Breast epithelium (tissue), 3 donors: ENCODE measurements at regions not wholly inside any gene's neighbourhood (a gene's known extent, or its start where the extent isn't known, plus 50 kb on each side); places are given as distances from the start of the nearest gene placed in this dataset.

Experiments used
- CTCF ChIP-seq, 3 donors: fragments of 450-650 bp; IDR thresholded peaks; one replicate each; pipeline ENCODE4 v1.5.1; 2016 to 2017; ENCODE audit warnings: antibody characterized with exemption in 3 of 3, mild to moderate bottlenecking in 3 of 3, moderate library complexity in 3 of 3
- POLR2A ChIP-seq: fragments of 450-650 bp; IDR thresholded peaks from one replicate; pipeline ENCODE4 v1.6.1; 2016; ENCODE audit warnings: antibody characterized with exemption, mild to moderate bottlenecking, moderate library complexity
- POLR2AphosphoS5 ChIP-seq, 3 donors: sonication (generic); formaldehyde crosslinking; IDR thresholded peaks; one replicate each; pipeline ENCODE4 v1.6.1; 2017; ENCODE audit warnings: antibody characterized with exemption in 3 of 3

DNA sequence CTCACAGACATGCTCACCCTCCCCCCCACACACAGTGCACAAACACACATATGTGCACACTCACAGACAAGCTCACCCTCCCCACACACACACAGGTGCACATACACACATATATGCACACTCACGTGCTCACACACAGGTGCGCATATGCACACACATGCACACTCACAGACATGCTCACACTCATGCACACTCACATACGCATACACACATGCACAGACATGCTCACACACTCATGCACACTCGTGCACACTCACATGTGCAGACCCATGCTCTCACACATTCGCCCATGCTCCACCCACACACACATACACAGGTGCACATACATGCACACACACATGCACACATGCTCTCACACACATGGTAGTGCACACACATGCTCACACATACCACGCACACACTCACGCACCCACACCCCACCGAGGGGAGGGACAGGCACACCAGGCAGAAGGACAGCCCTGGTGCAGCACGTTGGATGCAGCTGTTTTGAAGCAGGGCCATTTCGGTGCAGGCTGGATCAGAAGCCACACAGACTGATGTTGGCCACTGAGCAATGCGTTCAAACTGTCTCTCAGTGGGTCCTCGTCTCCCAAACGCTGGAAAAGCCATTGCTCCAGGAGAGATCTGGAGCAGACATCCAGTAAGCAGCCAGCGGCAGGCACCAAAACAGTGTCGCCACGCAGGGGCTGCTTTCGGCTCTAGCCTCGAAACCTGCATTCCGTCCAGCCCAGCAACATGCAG, 86.2 kb upstream of the ZNF469 start:
- TF ChIP-seq POLR2AphosphoS5 (IDR thresholded peaks at IDR 0.05) (no peak), CTCF (IDR thresholded peaks at IDR 0.05) (no peak), POLR2A (no peak)
